ENCODE measurements at regions not wholly inside any gene's neighbourhood (a gene's known extent, or its start where the extent isn't known, plus 50 kb on each side); places are given as distances from the start of the nearest gene placed in this dataset.

DNA sequence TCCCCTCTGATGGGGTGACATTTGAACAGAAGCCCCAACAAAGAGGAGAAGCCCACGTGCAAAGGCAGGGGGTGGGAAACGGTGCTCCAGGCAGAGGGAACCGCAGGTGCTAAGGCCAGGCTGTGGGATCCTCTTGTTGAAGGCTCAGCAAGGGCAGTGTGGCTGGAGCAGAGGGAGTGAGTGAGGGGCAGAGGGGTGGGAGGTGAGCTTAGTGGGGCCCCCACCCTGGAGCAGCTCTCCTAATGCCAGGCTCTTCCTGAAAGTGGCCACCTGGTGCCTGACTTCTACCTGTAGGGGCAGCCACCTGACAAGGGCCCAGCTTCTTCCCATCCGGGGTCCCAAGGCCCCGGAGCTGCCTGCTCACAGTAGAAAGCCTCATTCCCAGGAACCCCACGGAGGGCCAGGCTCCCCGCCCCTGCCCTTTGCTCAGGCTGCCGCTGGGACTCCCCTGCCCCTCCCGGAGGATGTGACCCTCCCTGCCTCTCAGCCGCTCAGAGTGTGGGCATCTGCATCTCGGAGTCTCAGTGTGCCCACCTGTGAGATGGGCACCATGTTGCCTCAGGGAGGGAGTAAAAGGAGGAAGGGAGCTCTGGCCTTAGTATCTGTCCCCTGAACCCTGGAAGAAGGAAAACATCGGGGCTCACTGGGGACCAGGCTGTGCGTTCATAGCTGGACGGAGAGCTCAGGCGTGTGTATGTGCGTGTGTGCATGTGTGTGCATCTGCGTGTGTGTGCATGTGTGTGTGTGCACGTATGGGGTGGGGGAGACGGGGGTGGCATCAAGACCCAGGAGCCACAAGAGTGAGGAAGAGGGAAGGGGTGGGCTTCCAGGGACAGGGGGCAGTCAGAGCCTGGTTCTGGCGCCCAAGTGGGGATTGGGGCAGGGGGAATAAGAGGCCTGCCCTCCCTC is 119.4 kb downstream of the CEBPB start:
- no peaks in the 10 kb centered on the region for H3K9me3 ChIP-seq
- intact Hi-C loops (cut with DNase I; ENCODE audit: low total_unique reads) (loop anchor here (5.0 kb wide), 2 partner anchors 107 to 2003 kb away; no protein-coding TSS in a partner anchor), in situ Hi-C loops (cut with MboI; ENCODE audit: low pct_ligation_motif_present in 1 of 4, low pct_unique_long_range_greater_than_20kb in 1 of 4, low sequenced_read_pairs in 3 of 4) (no loop called here)
- H3K27me3 ChIP-seq = no peaks in the 10 kb centered on the region
- no peak for DNase-seq
- H3K36me3 ChIP-seq = no peaks in the 10 kb centered on the region
- H3K27ac ChIP-seq = peak overlapping the region; percentile 87 to 90 (median 88)
- TF ChIP-seq, protein P1, sequence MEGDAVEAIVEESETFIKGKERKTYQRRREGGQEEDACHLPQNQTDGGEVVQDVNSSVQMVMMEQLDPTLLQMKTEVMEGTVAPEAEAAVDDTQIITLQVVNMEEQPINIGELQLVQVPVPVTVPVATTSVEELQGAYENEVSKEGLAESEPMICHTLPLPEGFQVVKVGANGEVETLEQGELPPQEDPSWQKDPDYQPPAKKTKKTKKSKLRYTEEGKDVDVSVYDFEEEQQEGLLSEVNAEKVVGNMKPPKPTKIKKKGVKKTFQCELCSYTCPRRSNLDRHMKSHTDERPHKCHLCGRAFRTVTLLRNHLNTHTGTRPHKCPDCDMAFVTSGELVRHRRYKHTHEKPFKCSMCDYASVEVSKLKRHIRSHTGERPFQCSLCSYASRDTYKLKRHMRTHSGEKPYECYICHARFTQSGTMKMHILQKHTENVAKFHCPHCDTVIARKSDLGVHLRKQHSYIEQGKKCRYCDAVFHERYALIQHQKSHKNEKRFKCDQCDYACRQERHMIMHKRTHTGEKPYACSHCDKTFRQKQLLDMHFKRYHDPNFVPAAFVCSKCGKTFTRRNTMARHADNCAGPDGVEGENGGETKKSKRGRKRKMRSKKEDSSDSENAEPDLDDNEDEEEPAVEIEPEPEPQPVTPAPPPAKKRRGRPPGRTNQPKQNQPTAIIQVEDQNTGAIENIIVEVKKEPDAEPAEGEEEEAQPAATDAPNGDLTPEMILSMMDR (IDR thresholded peaks at IDR 0.05) = no peak
- no peak for TF ChIP-seq POLR2A (IDR thresholded peaks at IDR 0.05)
- TF ChIP-seq EP300 (IDR thresholded peaks at IDR 0.05; ENCODE audit: low read depth) = no peak
- TF ChIP-seq POLR2AphosphoS5 (IDR thresholded peaks at IDR 0.05) = no peak
- peaks cover 20 to 52% (median 31%) of the 10 kb centered on the region in 4 donors for H3K4me1 ChIP-seq
- no peak overlapping the region for H3K4me3 ChIP-seq
- 76 to 88% methylated on average over 7 to 20 of the region's 20 CpGs for WGBS, 2 donors (ENCODE audit: low coverage in 1 of 2)

DNA sequence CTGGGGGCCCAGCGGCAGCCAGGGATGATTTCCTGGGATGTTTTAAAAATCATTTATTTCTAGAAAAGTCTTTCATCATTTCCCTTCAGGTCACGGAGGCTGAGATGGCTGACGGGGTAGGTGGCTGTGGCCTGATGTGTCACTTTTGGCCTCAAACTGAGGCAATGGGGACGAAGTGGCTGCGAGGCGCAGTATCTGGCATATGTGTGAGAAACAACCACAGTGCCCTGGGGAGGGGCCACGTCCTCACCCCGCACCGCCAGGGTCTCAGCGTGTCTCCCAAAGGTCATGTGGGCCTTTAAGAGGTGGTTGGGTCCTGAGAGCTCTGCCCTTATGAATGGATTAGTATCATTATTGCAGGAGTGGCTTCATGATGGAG is 120.0 kb downstream of the CEBPB start:
- WGBS, 2 donors (ENCODE audit: low coverage in 1 of 2) = 75 to 100% methylated on average over 1 to 10 of the region's 10 CpGs
- TF ChIP-seq POLR2AphosphoS5 (IDR thresholded peaks at IDR 0.05) (no peak), POLR2A (IDR thresholded peaks at IDR 0.05) (no peak), EP300 (IDR thresholded peaks at IDR 0.05; ENCODE audit: low read depth) (no peak)
- TF ChIP-seq, protein P1 (IDR thresholded peaks at IDR 0.05) = no peak
- peaks cover 18 to 45% (median 27%) of the 10 kb centered on the region in 4 donors for H3K4me1 ChIP-seq
- in situ Hi-C loops (cut with MboI; ENCODE audit: low pct_ligation_motif_present in 1 of 4, low pct_unique_long_range_greater_than_20kb in 1 of 4, low sequenced_read_pairs in 3 of 4) (no loop called here), intact Hi-C loops (cut with DNase I; ENCODE audit: low total_unique reads) (no loop called here)
- no peaks in the 10 kb centered on the region for H3K27me3 ChIP-seq
- H3K9me3 ChIP-seq = no peaks in the 10 kb centered on the region
- H3K4me3 ChIP-seq = no peak overlapping the region
- H3K27ac ChIP-seq = peak overlapping the region; percentile 87 to 90 (median 88)
- no peak for DNase-seq
- H3K36me3 ChIP-seq = no peaks in the 10 kb centered on the region

DNA sequence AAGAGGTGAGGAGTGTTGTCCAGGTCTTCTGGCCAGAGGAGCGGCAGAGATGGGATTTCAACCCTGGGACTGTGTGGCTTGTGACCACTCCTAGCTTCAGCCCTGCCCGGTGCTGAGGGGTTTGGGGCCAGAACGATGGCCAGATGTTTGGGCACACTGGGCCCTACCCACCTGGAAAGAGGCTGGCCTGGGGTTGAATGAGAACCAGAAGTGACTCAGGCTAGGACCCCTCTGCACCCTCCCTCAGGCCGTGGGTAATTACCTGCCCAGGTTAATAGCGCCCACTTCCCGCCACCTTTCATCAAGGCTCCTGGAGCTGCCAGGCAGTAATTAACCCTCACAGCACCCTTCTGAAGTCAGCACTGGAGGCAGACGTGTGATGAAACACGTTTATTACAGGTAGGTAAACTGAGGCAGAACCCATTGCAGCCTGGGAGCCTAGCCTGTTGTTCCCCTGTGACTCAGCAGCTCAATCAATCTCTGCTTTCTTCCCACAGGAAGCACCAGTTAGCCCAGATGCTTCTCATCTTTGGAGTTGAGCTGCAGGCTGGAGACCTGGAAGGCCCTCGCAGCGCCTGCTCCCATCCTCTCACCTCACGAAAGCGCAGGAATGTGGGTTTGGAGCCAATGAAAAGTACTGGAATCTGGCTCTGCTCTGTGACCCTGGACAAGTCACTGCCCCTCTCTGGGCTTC is 120.8 kb downstream of the CEBPB start:
- intact Hi-C loops (cut with DNase I; ENCODE audit: low total_unique reads) = no loop called here
- no peaks in the 10 kb centered on the region for H3K9me3 ChIP-seq
- in situ Hi-C loops (cut with MboI; ENCODE audit: low pct_ligation_motif_present in 1 of 4, low pct_unique_long_range_greater_than_20kb in 1 of 4, low sequenced_read_pairs in 3 of 4) = no loop called here
- H3K27ac ChIP-seq = peak overlapping the region; percentile 63 to 90 (median 88)
- TF ChIP-seq, protein P1 (IDR thresholded peaks at IDR 0.05) = no peak
- TF ChIP-seq POLR2A (IDR thresholded peaks at IDR 0.05) (no peak), POLR2AphosphoS5 (IDR thresholded peaks at IDR 0.05) (no peak), EP300 (IDR thresholded peaks at IDR 0.05; ENCODE audit: low read depth) (no peak)
- no peaks in the 10 kb centered on the region for H3K27me3 ChIP-seq
- 72% methylated on average over 12 of the region's 12 CpGs; no CpG with 5 or more reads in 1 of the 2 donors for WGBS, 2 donors (ENCODE audit: low coverage in 1 of 2)
- H3K36me3 ChIP-seq = no peaks in the 10 kb centered on the region
- H3K4me1 ChIP-seq = peaks cover 10 to 37% (median 19%) of the 10 kb centered on the region in 4 donors
- H3K4me3 ChIP-seq = no peak overlapping the region
- no peak for DNase-seq

DNA sequence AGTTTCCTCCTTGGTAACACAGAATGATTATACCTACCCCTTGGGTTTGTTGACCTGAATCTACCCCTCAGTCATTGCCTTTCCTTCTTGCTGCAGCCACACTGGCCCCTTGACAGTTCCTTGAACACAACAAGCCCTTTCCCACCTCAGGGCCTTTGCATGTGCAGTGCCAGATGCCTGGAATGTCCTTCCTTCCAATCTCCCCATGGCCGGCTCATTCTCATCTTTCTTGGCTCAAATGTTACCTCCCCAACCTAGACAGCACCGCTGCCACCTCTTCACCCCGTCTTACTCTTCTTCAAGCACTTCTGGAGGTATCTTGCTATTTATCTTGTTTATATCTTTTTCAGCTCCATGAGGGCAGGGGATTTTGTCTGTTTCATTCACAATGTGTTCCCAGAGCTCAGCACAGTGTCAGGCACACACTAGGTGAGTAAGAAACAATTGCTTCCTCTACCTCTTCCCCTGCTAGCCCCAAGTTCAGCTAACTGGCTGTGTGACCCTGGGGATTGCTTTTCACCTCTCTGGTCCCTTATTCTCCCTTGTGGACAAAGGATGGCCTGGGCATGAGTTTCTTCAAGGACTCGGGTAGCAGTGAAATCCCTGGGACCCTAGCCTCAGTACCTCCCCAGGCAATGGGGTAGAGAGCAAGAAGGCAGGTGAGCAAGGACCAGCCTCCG is 121.5 kb downstream of the CEBPB start:
- WGBS, 2 donors (ENCODE audit: low coverage in 1 of 2) = 88 to 100% methylated on average over 2 to 4 of the region's 5 CpGs
- no peak for TF ChIP-seq POLR2AphosphoS5 (IDR thresholded peaks at IDR 0.05)
- TF ChIP-seq, protein P1 (IDR thresholded peaks at IDR 0.05) = no peak
- TF ChIP-seq EP300 (IDR thresholded peaks at IDR 0.05; ENCODE audit: low read depth) = no peak
- no peak for TF ChIP-seq POLR2A (IDR thresholded peaks at IDR 0.05)
- Histone ChIP-seq H3K9me3 (no peaks in the 10 kb centered on the region), H3K4me1 (peaks cover 4 to 30% (median 12%) of the 10 kb centered on the region in 4 donors), H3K4me3 (no peak overlapping the region), H3K27me3 (no peaks in the 10 kb centered on the region), H3K36me3 (no peaks in the 10 kb centered on the region), H3K27ac (peak overlapping the region; percentile 63 to 90 (median 88))
- DNase-seq = peak; percentile 3
- in situ Hi-C loops (cut with MboI; ENCODE audit: low pct_ligation_motif_present in 1 of 4, low pct_unique_long_range_greater_than_20kb in 1 of 4, low sequenced_read_pairs in 3 of 4) = no loop called here
- intact Hi-C loops (cut with DNase I; ENCODE audit: low total_unique reads) = no loop called here
